MM.1S (cell line): ENCODE measurements at regions not wholly inside any gene's neighbourhood (a gene's known extent, or its start where the extent isn't known, plus 50 kb on each side); places are given as distances from the start of the nearest gene placed in this dataset.
"Not testable (repeated sequence)": the region's sequence is repeated elsewhere in the genome, so short reads cannot be mapped to it uniquely, and the experiment has no call there.

Experiments
- DNase-seq: peaks from one replicate; pipeline ENCODE4 v3.0.0-alpha.2; 2015
- H2AFZ ChIP-seq: fragments of 300-600 bp; sonication (generic); 2 replicates; pipeline ENCODE4 v1.6.0; 2016; ENCODE audit warnings: antibody characterized with exemption, low read length
- H3F3A ChIP-seq: fragments of 300-600 bp; sonication (generic); 2 replicates; pipeline ENCODE4 v1.6.1; 2016; ENCODE audit warnings: mild to moderate bottlenecking, antibody characterized with exemption, low read length, moderate library complexity, mixed read lengths; ENCODE audit not compliant: insufficient read depth
- H3K27ac ChIP-seq: fragments of 300-600 bp; sonication (generic); 2 replicates; pipeline ENCODE4 v1.5.1; 2016; ENCODE audit warnings: mild to moderate bottlenecking, low read length
- H3K27me3 ChIP-seq: fragments of 300-600 bp; sonication (generic); replicated peaks from 2 replicates; pipeline ENCODE4 v1.6.0; 2016; ENCODE audit warnings: low read length; ENCODE audit not compliant: insufficient read depth
- H3K36me3 ChIP-seq: fragments of 300-600 bp; sonication (generic); replicated peaks from 2 replicates; pipeline ENCODE4 v1.6.1; 2016; ENCODE audit warnings: mild to moderate bottlenecking, low read length, mixed read lengths; ENCODE audit not compliant: insufficient read depth
- H3K4me1 ChIP-seq: fragments of 300-600 bp; sonication (generic); 2 replicates; pipeline ENCODE4 v1.6.1; 2016; ENCODE audit warnings: low read length, mixed read lengths
- H3K4me2 ChIP-seq: fragments of 300-600 bp; sonication (generic); 2 replicates; pipeline ENCODE4 v1.6.0; 2016; ENCODE audit warnings: low read depth, low read length
- H3K4me3 ChIP-seq: fragments of 300-600 bp; sonication (generic); 2 replicates; pipeline ENCODE4 v1.5.1; 2016; ENCODE audit warnings: low read length, mixed read lengths
- H3K79me2 ChIP-seq: fragments of 300-600 bp; sonication (generic); 2 replicates; pipeline ENCODE4 v1.6.1; 2016; ENCODE audit warnings: mixed run types, low read length, mixed read lengths
- H3K9ac ChIP-seq: fragments of 300-600 bp; sonication (generic); 2 replicates; pipeline ENCODE4 v1.6.1; 2016; ENCODE audit warnings: low read length, mixed read lengths
- H3K9me2 ChIP-seq: fragments of 300-600 bp; sonication (generic); replicated peaks from 2 replicates; pipeline ENCODE4 v1.6.1; 2016; ENCODE audit warnings: mild to moderate bottlenecking, low read length, mixed read lengths; ENCODE audit not compliant: insufficient read depth
- H3K9me3 ChIP-seq: fragments of 300-600 bp; sonication (generic); replicated peaks from 2 replicates; pipeline ENCODE4 v1.6.1; 2016; ENCODE audit warnings: mild to moderate bottlenecking, low read length, mixed read lengths; ENCODE audit not compliant: insufficient read depth
- H4K20me1 ChIP-seq: fragments of 300-600 bp; sonication (generic); 2 replicates; pipeline ENCODE4 v1.6.1; 2016; ENCODE audit warnings: mild to moderate bottlenecking, low read length, moderate library complexity, mixed read lengths; ENCODE audit not compliant: insufficient read depth
- CTCF ChIP-seq: fragments of 300-600 bp; sonication (generic); IDR thresholded peaks from 2 replicates; pipeline ENCODE4 v1.5.1; 2016; ENCODE audit warnings: antibody characterized with exemption, low read length, mixed read lengths
- EZH2 ChIP-seq: fragments of 300-600 bp; sonication (generic); optimal IDR thresholded peaks from 2 replicates; pipeline ENCODE3; 2017; ENCODE audit warnings: low read depth, mild to moderate bottlenecking, antibody characterized with exemption, low read length, mixed read lengths
- EZH2phosphoT487 ChIP-seq: fragments of 300-600 bp; sonication (generic); IDR thresholded peaks from 2 replicates; pipeline ENCODE4 v1.6.1; 2018; ENCODE audit warnings: antibody characterized with exemption, low read length

- Histone ChIP-seq H3K36me3 (no peaks in the 10 kb centered on the region), H3K27me3 (no peaks in the 10 kb centered on the region), H3K79me2 (no peaks in the 10 kb centered on the region), H4K20me1 (no peaks in the 10 kb centered on the region), H3K27ac (no peak overlapping the region), H3K9me3 (no peaks in the 10 kb centered on the region), H3K4me1 (no peaks in the 10 kb centered on the region), H3F3A (no peaks in the 10 kb centered on the region), H3K4me3 (no peak overlapping the region), H3K9ac (no peak overlapping the region), H3K9me2 (no peaks in the 10 kb centered on the region), H2AFZ (no peak overlapping the region), H3K4me2 (no peak overlapping the region)
- TF ChIP-seq EZH2 (no peak), EZH2phosphoT487 (no peak), CTCF (no peak)
- no peak for DNase-seq
Measured at GRCh38 chr6:4474810-4475209, 301.4 kb upstream of the CDYL start.

DNA sequence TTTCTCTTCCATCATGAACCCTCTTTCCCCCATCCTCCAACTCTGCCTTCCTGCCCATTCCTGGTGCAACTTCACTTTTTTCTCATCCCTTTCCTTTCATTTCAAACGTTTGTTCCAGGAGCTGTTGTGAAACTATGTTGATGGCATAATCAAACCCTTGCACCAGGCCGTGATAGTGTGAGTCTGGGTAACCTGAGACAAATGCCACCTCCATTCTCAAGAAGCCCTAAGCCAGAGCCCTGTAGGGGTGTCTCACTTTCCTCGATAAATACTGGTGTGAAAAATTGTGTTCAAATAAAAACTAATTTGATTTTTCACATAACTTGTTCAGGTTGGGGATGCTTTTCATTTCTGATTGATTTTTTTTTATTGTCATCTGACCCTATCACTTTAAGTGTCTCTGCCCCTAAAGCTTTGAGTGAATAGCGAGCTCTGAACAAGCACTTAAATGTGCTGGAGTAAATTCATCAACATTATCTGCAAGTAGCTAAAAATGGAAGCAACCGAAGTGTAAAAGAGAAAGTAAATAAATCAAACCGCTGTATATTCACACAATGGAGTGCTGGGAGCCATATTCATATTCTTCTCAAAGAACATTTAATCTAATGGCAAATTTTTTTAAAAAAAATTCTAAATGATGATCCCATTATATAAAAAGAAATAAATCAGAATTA is 303.1 kb upstream of the CDYL start:
- Histone ChIP-seq H3K4me1 (no peaks in the 10 kb centered on the region), H3K4me2 (no peak overlapping the region), H3K79me2 (no peaks in the 10 kb centered on the region), H3K36me3 (no peaks in the 10 kb centered on the region), H3K9me3 (no peaks in the 10 kb centered on the region), H3K9me2 (no peaks in the 10 kb centered on the region), H3K27ac (no peak overlapping the region), H3K4me3 (no peak overlapping the region), H3F3A (no peaks in the 10 kb centered on the region), H4K20me1 (no peaks in the 10 kb centered on the region), H2AFZ (no peak overlapping the region), H3K27me3 (no peaks in the 10 kb centered on the region), H3K9ac (no peak overlapping the region)
- no peak for TF ChIP-seq EZH2
- TF ChIP-seq EZH2phosphoT487, result no peak
- TF ChIP-seq CTCF, result no peak
- DNase-seq, result no peak

DNA sequence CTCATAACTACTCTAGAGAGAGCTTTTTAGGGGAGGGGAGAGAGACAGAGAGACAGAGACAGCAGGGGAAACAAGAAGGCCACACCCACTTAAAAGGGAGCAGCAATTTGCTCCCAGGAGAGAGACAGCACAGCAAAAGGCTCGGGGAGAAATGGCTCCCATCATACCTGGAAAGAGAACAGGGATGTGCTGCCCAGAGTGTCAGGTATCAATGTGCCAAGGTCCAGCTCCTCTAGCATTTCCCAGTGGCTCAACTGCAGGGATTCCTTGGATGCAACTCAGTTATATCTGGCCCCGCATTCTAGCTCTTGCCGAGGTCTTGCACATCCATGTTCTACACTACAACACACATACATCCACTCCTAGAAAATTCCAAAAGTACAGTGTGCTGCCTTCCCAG is 304.0 kb upstream of the CDYL start:
- no peak for TF ChIP-seq CTCF
- Histone ChIP-seq H3F3A (no peaks in the 10 kb centered on the region), H2AFZ (no peak overlapping the region)

DNA sequence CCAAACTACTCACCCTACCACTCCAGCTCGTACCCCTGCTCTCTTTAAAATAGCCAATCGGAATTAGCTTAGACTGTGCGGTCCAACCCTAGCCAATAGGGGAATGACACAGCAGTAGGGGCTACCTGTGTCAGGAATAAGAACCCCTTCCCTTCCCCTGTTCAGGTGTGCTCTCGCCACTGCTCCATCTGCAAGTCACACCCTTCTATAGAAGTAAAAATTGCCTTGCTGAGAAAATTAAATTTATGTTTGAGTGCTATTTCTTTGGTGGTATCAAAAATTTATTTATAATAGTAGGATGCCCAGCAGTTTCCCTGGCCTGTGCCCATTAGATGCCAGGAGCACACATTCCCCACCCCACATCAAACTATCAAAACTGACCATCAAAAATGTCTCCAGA is 304.7 kb upstream of the CDYL start:
- not testable (repeated sequence) for H3K9ac ChIP-seq, H3K27ac ChIP-seq, H3F3A ChIP-seq, H4K20me1 ChIP-seq, H3K9me2 ChIP-seq, H3K4me2 ChIP-seq, H3K27me3 ChIP-seq, H3K4me3 ChIP-seq, DNase-seq, H3K4me1 ChIP-seq, H3K9me3 ChIP-seq, H2AFZ ChIP-seq, H3K79me2 ChIP-seq, H3K36me3 ChIP-seq

More for the DNA sequence above, 304.0 kb upstream of the CDYL start:
- no peak for DNase-seq
- Histone ChIP-seq H3K9me3 (no peaks in the 10 kb centered on the region), H3K27ac (no peak overlapping the region), H3K9ac (no peak overlapping the region), H4K20me1 (no peaks in the 10 kb centered on the region), H3K4me2 (no peak overlapping the region), H3K27me3 (no peaks in the 10 kb centered on the region), H3K4me1 (no peaks in the 10 kb centered on the region), H3K4me3 (no peak overlapping the region), H3K9me2 (no peaks in the 10 kb centered on the region), H3K79me2 (no peaks in the 10 kb centered on the region), H3K36me3 (no peaks in the 10 kb centered on the region)
